ENCODE measurements at regions not wholly inside any gene's neighbourhood (a gene's known extent, or its start where the extent isn't known, plus 50 kb on each side); places are given as distances from the start of the nearest gene placed in this dataset.
"Not testable (repeated sequence)": the region's sequence is repeated elsewhere in the genome, so short reads cannot be mapped to it uniquely, and the experiment has no call there.

DNA sequence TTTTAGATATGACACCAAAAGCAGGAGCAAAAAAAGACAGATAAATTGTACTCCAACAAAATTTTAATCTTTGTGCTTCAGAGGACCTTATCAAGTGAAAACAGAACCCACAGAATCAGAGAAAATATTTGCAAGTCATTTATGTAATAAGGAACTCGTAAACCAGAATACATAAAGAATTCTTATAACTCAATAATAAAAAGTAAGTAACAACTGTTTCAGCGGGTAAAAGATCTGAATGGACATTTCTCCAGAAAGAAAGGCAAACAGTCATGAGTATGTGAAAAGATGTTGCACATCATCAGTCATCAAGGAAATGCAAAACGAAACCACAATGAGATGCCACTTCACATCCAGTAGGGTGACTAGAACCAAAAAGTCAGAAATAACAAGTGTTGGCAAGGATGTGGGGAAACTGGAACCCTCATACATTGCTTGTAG is 167.7 kb upstream of the KCTD7 start:
- intact Hi-C loops (cut with micrococcal nuclease; ENCODE audit: unreplicated experiment), result no loop called here
- POLR2A ChIA-PET, result no interaction called here
- Histone ChIP-seq H3K4me2 (ENCODE audit: low read length) (no peak overlapping the region), H4K20me1 (ENCODE audit: insufficient read depth, low read length) (no peaks in the 10 kb centered on the region), H3K9me3 (ENCODE audit: low read length) (no peaks in the 10 kb centered on the region), H3K27ac (ENCODE audit: low read depth, low read length, poor library complexity, severe bottlenecking) (no peak overlapping the region), H3K4me1 (ENCODE audit: insufficient read depth, low read length, poor library complexity, severe bottlenecking) (peaks cover 12% of the 10 kb centered on the region), H2AFZ (ENCODE audit: low read length) (no peak overlapping the region), H3K36me3 (ENCODE audit: insufficient read depth, low read length) (no peaks in the 10 kb centered on the region), H3K4me3 (ENCODE audit: low read depth, low read length, poor library complexity, severe bottlenecking) (no peak overlapping the region), H3K9me2 (ENCODE audit: insufficient read depth, low read length) (no peaks in the 10 kb centered on the region), H3K79me2 (ENCODE audit: insufficient read depth, low read depth, low read length) (no peaks in the 10 kb centered on the region)
- DNase-seq (ENCODE audit: low spot score), result no peak
- CTCF ChIA-PET (ENCODE audit: unreplicated experiment), result no interaction called here
- no TSS peak for BruUV-seq (replicated peaks)
- no peak for TF ChIP-seq EZH2phosphoT487 (IDR thresholded peaks at IDR 0.05; ENCODE audit: borderline replicate concordance, low read depth, low read length)
- TF ChIP-seq, protein P1, sequence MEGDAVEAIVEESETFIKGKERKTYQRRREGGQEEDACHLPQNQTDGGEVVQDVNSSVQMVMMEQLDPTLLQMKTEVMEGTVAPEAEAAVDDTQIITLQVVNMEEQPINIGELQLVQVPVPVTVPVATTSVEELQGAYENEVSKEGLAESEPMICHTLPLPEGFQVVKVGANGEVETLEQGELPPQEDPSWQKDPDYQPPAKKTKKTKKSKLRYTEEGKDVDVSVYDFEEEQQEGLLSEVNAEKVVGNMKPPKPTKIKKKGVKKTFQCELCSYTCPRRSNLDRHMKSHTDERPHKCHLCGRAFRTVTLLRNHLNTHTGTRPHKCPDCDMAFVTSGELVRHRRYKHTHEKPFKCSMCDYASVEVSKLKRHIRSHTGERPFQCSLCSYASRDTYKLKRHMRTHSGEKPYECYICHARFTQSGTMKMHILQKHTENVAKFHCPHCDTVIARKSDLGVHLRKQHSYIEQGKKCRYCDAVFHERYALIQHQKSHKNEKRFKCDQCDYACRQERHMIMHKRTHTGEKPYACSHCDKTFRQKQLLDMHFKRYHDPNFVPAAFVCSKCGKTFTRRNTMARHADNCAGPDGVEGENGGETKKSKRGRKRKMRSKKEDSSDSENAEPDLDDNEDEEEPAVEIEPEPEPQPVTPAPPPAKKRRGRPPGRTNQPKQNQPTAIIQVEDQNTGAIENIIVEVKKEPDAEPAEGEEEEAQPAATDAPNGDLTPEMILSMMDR (conservative IDR thresholded peaks at IDR 0.05; ENCODE audit: low read length), result no peak

DNA sequence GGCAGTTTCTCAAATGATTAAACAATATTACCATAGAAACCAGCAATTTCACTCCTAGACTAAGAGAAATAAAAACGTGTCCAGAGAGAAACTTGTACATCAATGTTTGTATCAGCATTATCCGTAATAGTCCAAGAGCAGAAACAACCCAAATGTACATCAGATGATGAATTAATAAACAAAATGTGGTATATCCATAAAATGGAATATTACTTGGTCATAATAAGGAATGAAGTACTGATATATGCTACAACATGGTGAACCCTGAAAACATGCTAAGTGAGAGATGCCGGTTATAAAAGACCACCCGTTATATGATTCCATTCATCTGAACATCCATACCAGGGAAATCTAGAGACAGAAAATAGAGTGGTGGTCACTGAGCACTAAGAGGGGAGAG is 167.3 kb upstream of the KCTD7 start:
- H3K4me1 ChIP-seq (ENCODE audit: insufficient read depth, low read length, poor library complexity, severe bottlenecking), result peaks cover 12% of the 10 kb centered on the region
- H3K9me2 ChIP-seq (ENCODE audit: insufficient read depth, low read length); POLR2A ChIA-PET; DNase-seq (ENCODE audit: low spot score); H3K27ac ChIP-seq (ENCODE audit: low read depth, low read length, poor library complexity, severe bottlenecking); H3K36me3 ChIP-seq (ENCODE audit: insufficient read depth, low read length); H3K4me2 ChIP-seq (ENCODE audit: low read length); H3K4me3 ChIP-seq (ENCODE audit: low read depth, low read length, poor library complexity, severe bottlenecking); CTCF ChIA-PET (ENCODE audit: unreplicated experiment); H3K79me2 ChIP-seq (ENCODE audit: insufficient read depth, low read depth, low read length); H2AFZ ChIP-seq (ENCODE audit: low read length); BruUV-seq (replicated peaks); intact Hi-C loops (cut with micrococcal nuclease; ENCODE audit: unreplicated experiment); H4K20me1 ChIP-seq (ENCODE audit: insufficient read depth, low read length); H3K9me3 ChIP-seq (ENCODE audit: low read length): not testable (repeated sequence)

DNA sequence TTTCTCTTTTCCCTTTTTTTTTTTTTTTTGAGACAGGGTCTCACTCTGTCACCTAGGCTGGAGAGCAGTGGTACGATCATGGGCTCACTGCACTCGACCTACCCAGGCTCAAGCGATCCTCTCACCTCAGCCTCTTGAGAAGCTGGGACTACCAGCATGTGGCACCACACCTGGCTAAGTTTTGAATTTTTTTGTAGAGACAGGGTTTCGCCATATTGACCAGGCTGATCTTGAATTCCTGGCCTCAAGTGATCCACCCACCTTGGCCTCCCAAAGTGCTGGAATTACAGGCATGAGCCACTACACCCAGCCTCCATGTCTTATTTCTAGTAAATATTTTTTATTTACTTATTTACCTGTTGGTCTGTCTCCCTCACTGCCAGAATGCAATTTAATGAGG is 165.8 kb upstream of the KCTD7 start:
- DNase-seq (ENCODE audit: low spot score); H3K79me2 ChIP-seq (ENCODE audit: insufficient read depth, low read depth, low read length); H3K36me3 ChIP-seq (ENCODE audit: insufficient read depth, low read length); H2AFZ ChIP-seq (ENCODE audit: low read length); H3K9me2 ChIP-seq (ENCODE audit: insufficient read depth, low read length); H3K4me3 ChIP-seq (ENCODE audit: low read depth, low read length, poor library complexity, severe bottlenecking); H3K4me2 ChIP-seq (ENCODE audit: low read length); BruUV-seq (replicated peaks); intact Hi-C loops (cut with micrococcal nuclease; ENCODE audit: unreplicated experiment); H4K20me1 ChIP-seq (ENCODE audit: insufficient read depth, low read length); H3K9me3 ChIP-seq (ENCODE audit: low read length); CTCF ChIA-PET (ENCODE audit: unreplicated experiment); H3K27ac ChIP-seq (ENCODE audit: low read depth, low read length, poor library complexity, severe bottlenecking): not testable (repeated sequence)
- POLR2A ChIA-PET, result interaction anchor here (0.6 kb wide), 2 partner anchors 21 to 418 kb away, joined by 3 read pairs; no protein-coding TSS in a partner anchor
- peaks cover 12% of the 10 kb centered on the region for H3K4me1 ChIP-seq (ENCODE audit: insufficient read depth, low read length, poor library complexity, severe bottlenecking)

DNA sequence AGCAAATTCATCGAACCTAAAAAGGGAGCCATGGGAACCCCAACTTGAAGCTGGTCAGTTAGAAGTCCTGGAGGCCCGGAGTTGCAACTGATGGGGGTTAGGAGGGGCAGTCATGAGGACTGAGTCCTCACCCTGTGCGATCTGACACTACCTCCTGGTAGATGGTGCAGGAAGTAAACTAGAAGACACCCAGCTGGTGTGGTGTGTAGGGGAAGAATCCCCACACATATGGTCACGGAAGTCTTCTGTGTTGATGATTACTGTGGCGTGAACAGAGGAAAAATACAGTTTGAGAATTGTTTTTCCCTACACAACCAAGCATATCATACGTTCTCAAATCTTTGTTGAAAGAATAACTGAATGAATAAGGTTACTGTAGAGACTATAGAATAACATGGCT is 164.6 kb upstream of the KCTD7 start:
- H2AFZ ChIP-seq (ENCODE audit: low read length), result no peak overlapping the region
- intact Hi-C loops (cut with micrococcal nuclease; ENCODE audit: unreplicated experiment), result no loop called here

More for the DNA sequence above, 164.6 kb upstream of the KCTD7 start:
- Histone ChIP-seq H3K79me2 (ENCODE audit: insufficient read depth, low read depth, low read length) (no peaks in the 10 kb centered on the region), H3K9me3 (ENCODE audit: low read length) (no peaks in the 10 kb centered on the region), H3K9me2 (ENCODE audit: insufficient read depth, low read length) (no peaks in the 10 kb centered on the region), H4K20me1 (ENCODE audit: insufficient read depth, low read length) (no peaks in the 10 kb centered on the region), H3K27ac (ENCODE audit: low read depth, low read length, poor library complexity, severe bottlenecking) (no peak overlapping the region), H3K4me1 (ENCODE audit: insufficient read depth, low read length, poor library complexity, severe bottlenecking) (peaks cover 4% of the 10 kb centered on the region), H3K4me3 (ENCODE audit: low read depth, low read length, poor library complexity, severe bottlenecking) (no peak overlapping the region), H3K36me3 (ENCODE audit: insufficient read depth, low read length) (no peaks in the 10 kb centered on the region), H3K4me2 (ENCODE audit: low read length) (no peak overlapping the region)
- POLR2A ChIA-PET, result no interaction called here
- no peak for DNase-seq (ENCODE audit: low spot score)
- no TSS peak for BruUV-seq (replicated peaks)
- CTCF ChIA-PET (ENCODE audit: unreplicated experiment), result no interaction called here
- TF ChIP-seq EZH2phosphoT487 (IDR thresholded peaks at IDR 0.05; ENCODE audit: borderline replicate concordance, low read depth, low read length), result no peak
- TF ChIP-seq, protein P1 (conservative IDR thresholded peaks at IDR 0.05; ENCODE audit: low read length), result no peak
